Central memory CD8-positive, alpha-beta T cell (primary cell): ENCODE measurements at regions not wholly inside any gene's neighbourhood (a gene's known extent, or its start where the extent isn't known, plus 50 kb on each side); places are given as distances from the start of the nearest gene placed in this dataset.

Experiments used
- ATAC-seq: fragments of 150-1000 bp; cut with Tn5 transposase; replicated peaks from 2 replicates; pipeline ENCODE4 v1.10.0; 2022; ENCODE audit warnings: mild to moderate bottlenecking, moderate FRiP score, moderate number of reproducible peaks; ENCODE audit not compliant: poor library complexity, severe bottlenecking; ENCODE audit errors: extremely low read depth
- DNase-seq, 2 donors: peaks; one replicate each; pipeline ENCODE4 v3.0.0; 2021; ENCODE audit warnings: low spot score in 2 of 2
- H3K27ac Mint-ChIP-seq: one replicate; pipeline ENCODE4 v1.8.0; 2022; ENCODE audit warnings: low read depth, mild to moderate bottlenecking, moderate library complexity, mixed read lengths
- H3K27me3 Mint-ChIP-seq: one replicate; pipeline ENCODE4 v1.8.0; 2022; ENCODE audit warnings: mixed read lengths
- H3K36me3 Mint-ChIP-seq: one replicate; pipeline ENCODE4 v1.8.0; 2022; ENCODE audit warnings: mild to moderate bottlenecking, moderate library complexity, mixed read lengths; ENCODE audit not compliant: insufficient read depth
- H3K4me1 Mint-ChIP-seq: one replicate; pipeline ENCODE4 v1.8.0; 2022; ENCODE audit warnings: mixed read lengths
- H3K4me3 Mint-ChIP-seq: one replicate; pipeline ENCODE4 v1.8.0; 2022; ENCODE audit warnings: mild to moderate bottlenecking, moderate library complexity, mixed read lengths
- H3K9me3 Mint-ChIP-seq: one replicate; pipeline ENCODE4 v1.8.0; 2022; ENCODE audit warnings: mixed read lengths

DNA sequence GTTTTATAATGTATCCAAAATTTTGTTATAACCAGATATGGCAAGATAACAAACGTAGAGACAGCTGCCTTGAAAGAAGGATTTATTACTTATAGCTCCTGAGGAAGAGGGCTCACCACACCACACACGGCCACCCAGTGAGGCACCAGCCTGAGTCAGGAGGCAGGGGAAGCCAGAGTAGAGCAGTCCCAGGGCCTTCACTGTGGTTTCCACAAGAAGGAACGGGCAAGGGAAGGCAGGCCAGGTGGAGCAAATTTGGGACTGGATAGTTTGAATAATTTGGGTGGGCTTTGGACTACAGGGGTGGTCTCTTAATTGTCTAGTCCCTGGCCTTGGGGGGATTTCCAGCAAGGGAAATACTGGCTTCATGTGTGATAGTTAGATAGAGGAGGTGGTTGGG is 72.5 kb downstream of the RRAGC start:
- no peak for ATAC-seq
- Mint-ChIP-seq H3K27me3 (peaks cover 100% of the 10 kb centered on the region), H3K4me1 (no peaks in the 10 kb centered on the region), H3K4me3 (no peak overlapping the region), H3K36me3 (no peaks in the 10 kb centered on the region), H3K9me3 (no peaks in the 10 kb centered on the region), H3K27ac (no peak overlapping the region)
- DNase-seq = no peak

DNA sequence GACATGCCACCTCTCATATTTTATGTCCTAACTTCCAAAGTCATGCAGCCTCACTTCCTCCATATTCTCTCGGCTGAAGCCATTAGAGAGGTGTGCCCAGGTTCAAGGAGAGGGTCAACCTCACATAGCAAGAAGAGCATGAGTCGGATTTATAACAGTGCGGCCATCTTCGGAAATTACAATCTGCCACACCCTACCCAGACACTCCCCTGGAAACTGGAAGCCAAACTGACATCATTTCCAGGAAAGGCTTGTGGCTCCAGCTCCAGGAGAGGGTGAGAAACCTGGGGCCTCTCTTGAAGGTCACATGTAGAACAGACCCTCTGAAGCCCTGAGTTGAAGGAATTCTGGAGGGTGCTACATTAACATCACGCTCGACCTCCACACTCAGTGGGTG is 73.5 kb downstream of the RRAGC start:
- Mint-ChIP-seq H3K4me1 (no peaks in the 10 kb centered on the region), H3K36me3 (no peaks in the 10 kb centered on the region), H3K4me3 (no peak overlapping the region), H3K9me3 (no peaks in the 10 kb centered on the region), H3K27ac (no peak overlapping the region), H3K27me3 (peaks cover 100% of the 10 kb centered on the region)
- no peak for ATAC-seq
- DNase-seq = no peak

DNA sequence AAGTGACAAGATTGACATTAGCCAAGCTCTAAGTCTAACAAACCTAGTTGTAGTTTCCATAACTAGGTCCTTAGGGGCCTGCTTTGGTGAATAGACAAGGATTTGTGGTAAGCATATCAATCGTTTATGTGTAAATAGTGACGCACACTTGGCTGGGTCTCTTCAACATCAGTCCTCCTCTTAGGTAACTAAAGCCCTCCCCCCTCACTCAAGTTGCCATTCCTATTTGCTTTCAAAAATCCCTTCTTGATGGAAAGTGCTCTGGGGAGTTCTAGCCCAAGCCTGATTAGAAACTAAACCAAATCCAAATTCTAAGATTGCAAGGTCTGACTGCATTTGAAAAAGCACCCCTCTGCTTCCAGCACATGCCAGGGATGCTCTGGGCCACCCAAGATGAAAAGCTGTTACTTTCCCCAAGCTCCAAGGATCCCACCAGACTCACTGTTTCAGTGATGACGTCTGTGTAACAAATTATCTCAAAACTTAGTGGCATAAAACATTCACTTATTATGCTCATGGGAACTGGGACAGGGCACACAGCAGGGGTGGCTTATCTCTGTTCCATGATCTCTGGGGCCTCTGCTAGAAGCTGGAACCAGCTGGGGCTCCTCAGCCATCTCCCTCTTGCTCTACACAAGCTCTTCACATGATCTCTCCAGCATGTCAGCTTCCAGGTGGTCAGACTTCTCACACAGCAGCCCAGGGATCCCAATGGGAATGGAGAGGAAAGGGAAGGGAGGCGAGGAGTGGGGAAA is 74.1 kb downstream of the RRAGC start:
- no peak overlapping the region for H3K4me3 Mint-ChIP-seq
- DNase-seq (no peak), ATAC-seq (no peak)
- H3K4me1 Mint-ChIP-seq = no peaks in the 10 kb centered on the region
- no peak overlapping the region for H3K27ac Mint-ChIP-seq
- H3K36me3 Mint-ChIP-seq = no peaks in the 10 kb centered on the region
- H3K27me3 Mint-ChIP-seq = peaks cover 100% of the 10 kb centered on the region
- no peaks in the 10 kb centered on the region for H3K9me3 Mint-ChIP-seq

DNA sequence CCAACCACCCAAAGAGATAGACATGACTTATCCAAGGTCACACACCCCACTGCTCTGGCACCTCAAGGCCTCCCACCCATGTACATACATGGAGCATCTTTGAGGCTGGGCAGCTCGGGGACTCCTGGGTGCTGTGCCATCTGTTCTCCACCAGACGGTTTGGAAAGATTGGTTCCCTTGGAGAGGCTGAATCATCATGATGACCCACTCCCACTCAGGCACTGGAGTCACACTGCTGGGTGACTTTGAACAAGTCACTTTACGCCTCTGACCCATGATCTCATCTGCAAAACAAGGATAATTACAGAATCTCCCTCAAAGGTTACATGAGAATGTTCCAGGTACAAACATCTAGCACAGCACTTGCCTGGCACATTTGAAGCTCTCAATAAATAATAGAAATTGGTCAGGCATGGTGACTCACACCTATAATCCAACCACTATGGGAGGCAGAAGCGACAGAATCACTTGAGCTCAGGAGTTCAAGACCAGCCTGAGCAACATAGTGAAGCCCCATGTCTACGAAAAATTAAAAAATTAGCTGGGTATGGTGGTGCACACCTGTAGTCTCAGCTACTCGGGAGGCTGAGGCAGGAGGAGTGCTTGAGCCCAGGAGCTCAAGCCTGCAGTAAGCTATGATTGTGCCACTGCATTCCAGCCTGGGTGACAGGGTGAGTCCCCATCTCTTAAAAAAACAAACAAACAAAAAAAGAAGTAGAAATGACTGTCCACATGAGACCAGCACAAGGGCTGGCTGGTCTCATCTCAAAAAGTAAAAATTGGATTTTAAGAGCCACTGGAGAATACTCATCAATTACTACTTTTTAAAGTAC is 74.9 kb downstream of the RRAGC start:
- Mint-ChIP-seq H3K27ac (no peak overlapping the region), H3K4me1 (no peaks in the 10 kb centered on the region), H3K9me3 (no peaks in the 10 kb centered on the region), H3K36me3 (no peaks in the 10 kb centered on the region), H3K27me3 (peaks cover 92% of the 10 kb centered on the region), H3K4me3 (no peak overlapping the region)
- no peak for DNase-seq
- no peak for ATAC-seq

DNA sequence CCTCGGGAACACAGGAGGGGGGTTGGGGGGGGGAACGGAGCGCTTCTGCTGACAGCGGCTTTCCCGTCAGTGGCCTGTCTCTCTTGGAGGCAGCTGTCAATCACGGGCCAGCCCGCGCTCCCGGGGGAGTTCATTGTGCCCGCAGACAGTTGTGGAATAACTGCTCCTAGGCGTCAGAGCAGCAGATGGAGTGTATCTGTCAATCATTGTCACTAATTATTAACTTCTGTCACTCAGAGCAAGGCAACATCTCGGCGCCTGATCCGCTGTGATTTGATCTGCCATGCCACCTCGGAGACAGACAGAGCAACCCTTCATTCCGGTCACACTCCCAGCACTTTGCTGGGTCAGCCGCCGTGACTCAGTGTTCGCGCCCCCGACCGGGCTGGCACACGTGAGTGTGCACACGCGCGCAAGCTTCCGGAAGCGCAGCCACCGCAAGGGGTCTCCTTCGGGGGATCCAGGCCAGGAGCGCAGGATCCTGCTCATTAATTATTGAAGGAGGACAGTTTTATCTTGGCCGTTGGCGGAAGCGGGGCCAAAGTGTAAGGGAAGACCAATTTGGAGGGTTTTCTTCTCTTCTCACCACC is 75.8 kb downstream of the RRAGC start:
- peaks cover 83% of the 10 kb centered on the region for H3K27me3 Mint-ChIP-seq
- no peak overlapping the region for H3K4me3 Mint-ChIP-seq
- ATAC-seq (no peak), DNase-seq (no peak)
- H3K4me1 Mint-ChIP-seq = no peaks in the 10 kb centered on the region
- H3K27ac Mint-ChIP-seq = no peak overlapping the region
- no peaks in the 10 kb centered on the region for H3K9me3 Mint-ChIP-seq
- H3K36me3 Mint-ChIP-seq = no peaks in the 10 kb centered on the region

DNA sequence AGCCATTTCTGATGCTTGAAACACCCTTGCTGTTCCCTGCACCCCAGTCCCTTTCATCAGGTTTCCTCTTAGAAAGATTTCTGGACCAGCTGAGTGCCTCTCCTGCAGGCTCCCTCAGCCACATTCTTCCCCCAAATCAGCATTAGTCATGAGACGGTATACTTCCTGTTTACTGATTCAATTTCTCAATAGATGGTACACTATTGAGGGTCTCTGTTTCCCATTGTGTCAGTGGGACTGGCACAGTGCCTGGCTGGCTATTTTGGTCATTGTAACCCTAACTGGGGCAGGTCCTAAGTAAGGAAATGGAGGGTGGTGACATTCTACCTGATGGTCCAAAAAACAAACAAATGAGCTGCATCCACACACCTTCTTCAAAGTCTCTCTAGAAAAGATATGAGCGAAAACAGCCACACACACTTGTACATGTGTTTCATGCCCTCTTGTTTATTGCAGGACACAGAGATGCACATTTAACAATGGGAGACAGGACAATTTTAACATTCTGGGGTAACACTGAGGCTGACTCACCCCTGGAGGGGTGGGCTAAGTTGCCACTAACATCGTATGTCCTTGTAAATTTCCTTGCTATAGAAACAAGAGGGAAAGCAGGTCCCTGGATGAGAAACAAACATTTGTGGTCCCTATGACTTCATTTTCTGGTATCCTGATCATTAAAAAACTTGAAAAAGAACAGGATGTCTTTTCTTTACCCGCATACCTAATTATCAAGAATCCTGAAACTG is 77.5 kb downstream of the RRAGC start:
- no peak for DNase-seq
- Mint-ChIP-seq H3K27ac (no peak overlapping the region), H3K4me3 (no peak overlapping the region), H3K4me1 (no peaks in the 10 kb centered on the region), H3K9me3 (no peaks in the 10 kb centered on the region), H3K27me3 (peaks cover 66% of the 10 kb centered on the region), H3K36me3 (no peaks in the 10 kb centered on the region)
- ATAC-seq = no peak

DNA sequence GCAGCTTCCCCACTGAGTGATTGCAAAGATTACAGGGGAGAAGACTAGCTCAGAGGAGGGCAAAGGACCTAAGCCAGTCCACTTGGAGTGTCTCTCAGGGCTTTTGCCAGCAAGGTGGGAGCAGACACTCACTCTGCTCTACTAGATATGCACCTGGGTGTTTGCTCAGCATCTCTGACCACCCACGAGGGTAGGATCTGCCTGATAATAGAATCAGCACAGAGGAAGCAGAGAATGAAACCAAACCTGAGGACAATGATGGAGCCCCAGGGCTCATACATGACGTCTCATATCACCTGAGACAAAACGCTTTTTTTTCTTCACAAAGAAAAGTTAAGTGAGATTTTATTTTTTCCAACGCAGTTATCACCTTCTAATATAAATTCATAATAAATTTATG is 79.4 kb downstream of the RRAGC start:
- DNase-seq (no peak), ATAC-seq (no peak)
- no peak overlapping the region for H3K27ac Mint-ChIP-seq
- no peaks in the 10 kb centered on the region for H3K4me1 Mint-ChIP-seq
- H3K27me3 Mint-ChIP-seq = peaks cover 47% of the 10 kb centered on the region
- H3K36me3 Mint-ChIP-seq = no peaks in the 10 kb centered on the region
- no peaks in the 10 kb centered on the region for H3K9me3 Mint-ChIP-seq
- H3K4me3 Mint-ChIP-seq = no peak overlapping the region

DNA sequence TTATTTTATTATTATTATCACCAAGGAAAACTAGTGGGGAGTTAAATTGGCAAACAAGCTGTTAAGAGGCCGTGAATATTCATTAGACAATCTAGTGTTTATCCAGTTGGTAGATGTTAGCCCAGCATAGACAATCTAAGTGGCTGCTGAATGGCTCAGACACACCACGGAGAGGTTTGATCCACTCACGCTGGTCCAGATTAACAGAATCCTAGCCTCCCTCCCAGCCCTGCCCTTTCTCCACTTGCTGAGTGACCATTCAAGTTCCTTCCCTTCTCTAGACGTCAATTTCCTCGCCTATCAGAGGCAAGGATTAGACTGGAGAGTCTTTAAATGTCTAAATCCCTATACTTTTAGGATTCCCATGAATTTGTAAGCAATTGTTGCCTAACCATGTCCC is 80.1 kb downstream of the RRAGC start:
- peaks cover 40% of the 10 kb centered on the region for H3K27me3 Mint-ChIP-seq
- no peak for DNase-seq
- H3K27ac Mint-ChIP-seq = no peak overlapping the region

DNA sequence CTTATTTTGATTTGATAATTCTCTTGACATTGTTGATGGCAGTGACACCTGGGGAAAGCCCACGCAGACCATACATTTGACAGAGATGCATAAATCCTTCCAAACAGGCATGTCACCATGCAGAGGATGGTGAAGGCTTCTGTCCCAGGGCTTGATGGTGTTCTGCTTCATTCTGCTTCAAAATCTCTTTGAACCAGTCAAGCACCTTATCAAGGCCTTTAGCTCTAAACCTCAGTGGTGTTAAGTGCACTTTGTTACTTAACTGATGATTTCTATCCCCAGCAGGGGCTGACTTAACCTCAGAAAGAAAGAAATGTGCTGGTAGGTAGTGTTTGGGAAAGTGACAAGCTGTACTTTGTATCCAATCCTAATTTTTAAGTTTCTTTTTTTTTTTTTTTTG is 81.1 kb downstream of the RRAGC start:
- no peaks in the 10 kb centered on the region for H3K4me1 Mint-ChIP-seq
- no peak for DNase-seq
- peaks cover 33% of the 10 kb centered on the region for H3K27me3 Mint-ChIP-seq
- no peak for ATAC-seq
- no peak overlapping the region for H3K27ac Mint-ChIP-seq
- H3K36me3 Mint-ChIP-seq = no peaks in the 10 kb centered on the region
- no peak overlapping the region for H3K4me3 Mint-ChIP-seq
- H3K9me3 Mint-ChIP-seq = no peaks in the 10 kb centered on the region

More for the DNA sequence above, 80.1 kb downstream of the RRAGC start:
- no peak for ATAC-seq
- no peaks in the 10 kb centered on the region for H3K36me3 Mint-ChIP-seq
- no peaks in the 10 kb centered on the region for H3K9me3 Mint-ChIP-seq
- no peaks in the 10 kb centered on the region for H3K4me1 Mint-ChIP-seq
- H3K4me3 Mint-ChIP-seq = no peak overlapping the region

DNA sequence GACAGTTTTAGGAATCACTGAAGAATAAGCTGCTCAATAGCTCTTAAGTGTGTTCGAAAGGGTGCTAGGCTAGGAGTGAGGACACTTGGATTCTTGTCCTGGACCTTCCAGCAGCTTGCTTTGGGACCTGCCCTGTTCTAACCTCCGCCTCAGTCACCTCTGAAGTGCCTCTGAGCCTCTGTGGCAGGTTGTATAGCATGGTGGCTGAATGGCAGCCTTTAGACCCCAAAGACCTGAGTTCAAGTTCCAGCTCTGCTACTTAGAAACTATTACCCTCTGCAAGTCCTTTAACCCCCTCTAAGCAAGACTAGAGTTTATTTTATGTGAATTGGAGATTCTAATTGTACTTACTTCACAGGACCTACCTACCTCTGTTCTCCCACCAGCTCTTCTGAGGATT is 81.5 kb downstream of the RRAGC start:
- no peak overlapping the region for H3K4me3 Mint-ChIP-seq
- H3K27ac Mint-ChIP-seq = no peak overlapping the region
- DNase-seq = no peak
- no peaks in the 10 kb centered on the region for H3K4me1 Mint-ChIP-seq
- ATAC-seq = no peak
- no peaks in the 10 kb centered on the region for H3K9me3 Mint-ChIP-seq
- peaks cover 33% of the 10 kb centered on the region for H3K27me3 Mint-ChIP-seq
- H3K36me3 Mint-ChIP-seq = no peaks in the 10 kb centered on the region

DNA sequence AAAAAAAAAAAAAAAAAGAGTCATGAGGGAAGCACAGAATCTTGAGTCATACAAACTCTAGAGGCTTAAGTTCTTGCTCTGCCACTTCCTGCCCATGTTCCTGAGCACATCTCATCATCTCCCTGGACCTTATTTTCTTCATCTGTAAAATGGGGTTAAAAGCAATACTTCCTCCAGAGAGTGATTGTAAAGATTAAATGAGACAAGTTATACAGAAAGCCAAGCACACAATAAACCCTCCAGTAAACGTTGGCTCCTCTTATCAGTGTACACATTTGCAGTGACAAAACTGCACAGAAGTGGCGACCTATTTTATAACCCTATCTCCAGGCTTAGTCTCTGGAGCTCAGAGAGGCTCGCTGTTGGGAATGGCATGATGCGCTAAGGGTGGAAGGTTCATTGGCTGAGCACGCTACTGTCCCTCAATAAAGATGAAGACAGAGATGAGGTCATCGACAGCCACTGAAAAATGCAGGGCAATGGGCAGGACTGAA is 82.1 kb downstream of the RRAGC start:
- Mint-ChIP-seq H3K36me3 (no peaks in the 10 kb centered on the region), H3K4me3 (no peak overlapping the region), H3K4me1 (no peaks in the 10 kb centered on the region), H3K27me3 (peaks cover 33% of the 10 kb centered on the region), H3K9me3 (no peaks in the 10 kb centered on the region), H3K27ac (no peak overlapping the region)
- ATAC-seq (no peak), DNase-seq (no peak)

DNA sequence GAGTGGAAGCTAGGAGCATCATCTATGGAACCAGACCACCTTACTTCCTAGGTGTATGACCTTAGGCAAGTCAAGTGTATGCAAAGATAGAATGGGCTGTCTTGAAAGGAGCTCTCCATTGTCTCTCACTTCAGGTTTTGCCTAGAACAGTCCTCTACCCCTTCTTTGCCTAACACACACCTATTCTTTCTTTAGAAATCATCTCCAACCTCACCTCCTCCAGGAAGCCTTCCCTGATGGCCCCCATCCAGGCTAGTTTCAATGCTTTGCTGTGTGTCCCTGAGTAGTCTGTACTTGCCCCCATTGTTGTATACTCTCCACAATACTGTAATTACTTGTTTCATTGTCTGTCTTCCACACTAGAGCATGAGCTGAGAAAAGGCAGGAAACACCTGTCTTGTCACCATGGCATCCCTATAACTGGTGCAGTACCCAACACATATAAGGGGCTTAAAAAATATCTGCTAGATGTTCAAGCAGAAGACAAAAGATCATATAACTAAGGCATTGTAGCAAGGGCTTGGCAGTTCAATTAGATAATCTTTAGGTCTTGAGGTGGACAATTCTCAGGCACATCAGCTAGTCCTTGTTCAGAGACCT is 83.0 kb downstream of the RRAGC start:
- no peak for ATAC-seq
- DNase-seq = no peak
- no peak overlapping the region for H3K4me3 Mint-ChIP-seq
- no peaks in the 10 kb centered on the region for H3K36me3 Mint-ChIP-seq
- no peaks in the 10 kb centered on the region for H3K4me1 Mint-ChIP-seq
- H3K27me3 Mint-ChIP-seq = peaks cover 26% of the 10 kb centered on the region
- no peak overlapping the region for H3K27ac Mint-ChIP-seq
- H3K9me3 Mint-ChIP-seq = no peaks in the 10 kb centered on the region
